Cardiac fibroblast (primary cell): ENCODE measurements at regions not wholly inside any gene's neighbourhood (a gene's known extent, or its start where the extent isn't known, plus 50 kb on each side); places are given as distances from the start of the nearest gene placed in this dataset.

ENCODE experiments used
- DNase-seq, 2 donors: peaks; one replicate each; pipeline versions ENCODE4 v3.0.0 to v3.0.0-alpha.2; 2010; ENCODE audit warnings: low read depth in 2 of 2
- H3K4me3 ChIP-seq, 2 donors: replicated peaks in 1 of 2; 1 replicate in 1 of 2; 2 replicates in 1 of 2; pipeline ENCODE4 v1.5.1; 2011; ENCODE audit warnings: low read depth in 2 of 2, low read length in 2 of 2, mild to moderate bottlenecking in 2 of 2, moderate library complexity in 1 of 2
- CTCF ChIP-seq: IDR thresholded peaks from one replicate; pipeline ENCODE4 v1.5.1; 2011; ENCODE audit warnings: low read depth, mild to moderate bottlenecking, low read length, inconsistent platforms

GRCh38 chr22:46058591-46059519, 81.9 kb upstream of the WNT7B start:
- DNase-seq, result peak in 1 of 2 donors; percentile 48
- TF ChIP-seq CTCF, result no peak
- peak overlapping the region in 1 of 2 donors; percentile 35 for H3K4me3 ChIP-seq

GRCh38 chr22:46060292-46061123, 83.5 kb upstream of the WNT7B start:
- H3K4me3 ChIP-seq, result no peak overlapping the region
- DNase-seq, result no peak
- TF ChIP-seq CTCF, result no peak

- no peak for TF ChIP-seq CTCF
- no peak overlapping the region for H3K4me3 ChIP-seq
- no peak for DNase-seq
Measured at GRCh38 chr22:46061124-46061500, 84.2 kb upstream of the WNT7B start.

GRCh38 chr22:46061501-46062231, 84.7 kb upstream of the WNT7B start:
- H3K4me3 ChIP-seq, result no peak overlapping the region
- no peak for TF ChIP-seq CTCF
- no peak for DNase-seq

GRCh38 chr22:46062232-46062615, 85.3 kb upstream of the WNT7B start:
- DNase-seq, result no peak
- no peak for TF ChIP-seq CTCF
- H3K4me3 ChIP-seq, result no peak overlapping the region

- H3K4me3 ChIP-seq, result no peak overlapping the region
- TF ChIP-seq CTCF, result no peak
- no peak for DNase-seq
Measured at GRCh38 chr22:46062971-46063631, 86.1 kb upstream of the WNT7B start.
